Tibial nerve (tissue), 4 donors: ENCODE measurements at regions not wholly inside any gene's neighbourhood (a gene's known extent, or its start where the extent isn't known, plus 50 kb on each side); places are given as distances from the start of the nearest gene placed in this dataset.

Experiments
- DNase-seq, 2 donors: peaks; one replicate each; pipeline ENCODE4 v3.0.0-alpha.2; 2019; ENCODE audit warnings: low spot score in 2 of 2
- H3K27ac ChIP-seq, 4 donors: fragments of 200-600 bp; sonication (generic) in 3 of 4; one replicate each; pipeline ENCODE4 v1.5.1; 2017 to 2019; ENCODE audit warnings: mild to moderate bottlenecking in 1 of 4
- H3K27me3 ChIP-seq, 2 donors: fragments of 200-600 bp; sonication (generic) in 1 of 2; one replicate each; pipeline versions ENCODE4 v1.5.1 to v1.6.0; 2017 to 2019
- H3K36me3 ChIP-seq, 3 donors: fragments of 200-600 bp; sonication (generic); one replicate each; pipeline ENCODE4 v1.5.1; 2018 to 2019
- H3K4me1 ChIP-seq, 4 donors: fragments of 200-600 bp; sonication (generic) in 3 of 4; one replicate each; pipeline ENCODE4 v1.5.1; 2017 to 2019
- H3K4me3 ChIP-seq, 4 donors: fragments of 200-600 bp; sonication (generic) in 3 of 4; one replicate each; pipeline ENCODE4 v1.5.1; 2017 to 2019; ENCODE audit warnings: mild to moderate bottlenecking in 1 of 4, moderate library complexity in 1 of 4
- H3K9me3 ChIP-seq, 4 donors: fragments of 200-600 bp; sonication (generic) in 3 of 4; one replicate each; pipeline ENCODE4 v1.5.1; 2017 to 2019
- EP300 ChIP-seq, 2 donors: sonication (generic); formaldehyde crosslinking; IDR thresholded peaks; one replicate each; pipeline ENCODE4 v1.6.1; 2017; ENCODE audit warnings: antibody characterized with exemption in 2 of 2, mild to moderate bottlenecking in 1 of 2
- POLR2A ChIP-seq, 2 donors: fragments of 450-650 bp; IDR thresholded peaks; one replicate each; pipeline ENCODE4 v1.6.1; 2017; ENCODE audit warnings: antibody characterized with exemption in 2 of 2, mild to moderate bottlenecking in 2 of 2, moderate library complexity in 2 of 2
- WGBS, 2 donors: methylation state at CpG; one replicate each; pipeline ENCODE4 v1.1.5; 2018; 5-methylcytosine and 5-hydroxymethylcytosine counted together
- TF ChIP-seq, protein P1 (sequence below), 5 experiments: fragments of 200-600 bp in 3 of 5; fragments of 450-650 bp in 2 of 5; sonication (generic) in 3 of 5; IDR thresholded peaks; one replicate each; pipeline ENCODE4 v1.5.1; 2016 to 2019; ENCODE audit warnings: antibody characterized with exemption in 5 of 5, mild to moderate bottlenecking in 3 of 5, moderate library complexity in 2 of 5

DNA sequence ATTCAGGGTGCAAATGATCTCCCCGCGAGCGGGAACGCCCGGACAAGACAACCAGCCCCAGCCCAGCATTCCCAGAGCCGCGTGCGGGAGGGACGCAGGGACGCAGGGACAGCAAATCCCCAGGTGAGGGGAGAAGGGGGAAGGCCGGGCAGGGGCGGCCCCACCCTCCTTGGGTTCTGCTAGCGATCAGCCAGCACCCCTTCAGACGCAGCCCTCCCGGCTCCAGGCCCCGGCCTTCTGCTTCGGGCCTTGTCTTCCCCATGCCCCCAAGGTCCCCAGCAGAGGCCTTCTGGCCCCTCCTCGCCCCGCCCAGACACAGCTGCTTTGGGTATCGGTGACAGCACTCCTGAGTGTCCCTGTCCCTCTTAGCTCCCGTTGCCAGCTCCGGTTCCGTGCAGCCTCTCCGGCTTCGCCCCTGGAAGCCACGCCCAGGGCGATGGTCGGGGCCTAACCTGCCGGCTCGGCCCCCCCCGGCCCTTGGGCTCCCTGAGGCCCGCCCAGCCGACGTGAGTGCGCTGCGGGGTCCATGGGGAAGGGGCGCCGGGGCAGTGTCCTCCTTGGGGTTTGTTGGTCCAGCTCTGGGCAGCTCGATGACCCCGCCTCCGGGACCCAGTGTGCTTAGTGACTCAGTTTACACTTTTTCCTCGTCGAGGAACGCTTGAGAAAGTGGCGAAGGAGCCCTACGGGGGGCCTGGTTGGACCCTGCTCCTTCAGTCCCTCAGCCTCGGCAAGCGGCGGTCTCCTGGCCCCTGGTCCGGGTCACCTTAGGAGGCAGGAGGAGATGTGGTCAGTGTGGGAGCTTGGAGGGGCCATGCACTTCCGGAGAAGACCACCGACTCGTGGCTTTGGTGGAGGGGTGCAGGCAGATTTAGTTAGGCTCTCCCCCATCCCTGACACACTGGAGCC is 50.5 kb upstream of the AMZ2 start:
- no peaks in the 10 kb centered on the region for H3K9me3 ChIP-seq
- peak overlapping the region in 3 of 4 donors; percentile 28 to 42 (median 32) for H3K4me3 ChIP-seq
- H3K27me3 ChIP-seq: peaks cover 0 to 65% of the 10 kb centered on the region in 2 donors
- DNase-seq: no peak
- no peaks in the 10 kb centered on the region for H3K36me3 ChIP-seq
- H3K4me1 ChIP-seq: peaks cover 0 to 56% (median 46%) of the 10 kb centered on the region in 4 donors
- TF ChIP-seq POLR2A (IDR thresholded peaks at IDR 0.05) (no peak), EP300 (IDR thresholded peaks at IDR 0.05) (no peak)
- TF ChIP-seq, protein P1, sequence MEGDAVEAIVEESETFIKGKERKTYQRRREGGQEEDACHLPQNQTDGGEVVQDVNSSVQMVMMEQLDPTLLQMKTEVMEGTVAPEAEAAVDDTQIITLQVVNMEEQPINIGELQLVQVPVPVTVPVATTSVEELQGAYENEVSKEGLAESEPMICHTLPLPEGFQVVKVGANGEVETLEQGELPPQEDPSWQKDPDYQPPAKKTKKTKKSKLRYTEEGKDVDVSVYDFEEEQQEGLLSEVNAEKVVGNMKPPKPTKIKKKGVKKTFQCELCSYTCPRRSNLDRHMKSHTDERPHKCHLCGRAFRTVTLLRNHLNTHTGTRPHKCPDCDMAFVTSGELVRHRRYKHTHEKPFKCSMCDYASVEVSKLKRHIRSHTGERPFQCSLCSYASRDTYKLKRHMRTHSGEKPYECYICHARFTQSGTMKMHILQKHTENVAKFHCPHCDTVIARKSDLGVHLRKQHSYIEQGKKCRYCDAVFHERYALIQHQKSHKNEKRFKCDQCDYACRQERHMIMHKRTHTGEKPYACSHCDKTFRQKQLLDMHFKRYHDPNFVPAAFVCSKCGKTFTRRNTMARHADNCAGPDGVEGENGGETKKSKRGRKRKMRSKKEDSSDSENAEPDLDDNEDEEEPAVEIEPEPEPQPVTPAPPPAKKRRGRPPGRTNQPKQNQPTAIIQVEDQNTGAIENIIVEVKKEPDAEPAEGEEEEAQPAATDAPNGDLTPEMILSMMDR (IDR thresholded peaks at IDR 0.05): no peak
- 0 to 4% methylated on average over 16 to 43 of the region's 53 CpGs for WGBS, 2 donors
- H3K27ac ChIP-seq: no peak overlapping the region

DNA sequence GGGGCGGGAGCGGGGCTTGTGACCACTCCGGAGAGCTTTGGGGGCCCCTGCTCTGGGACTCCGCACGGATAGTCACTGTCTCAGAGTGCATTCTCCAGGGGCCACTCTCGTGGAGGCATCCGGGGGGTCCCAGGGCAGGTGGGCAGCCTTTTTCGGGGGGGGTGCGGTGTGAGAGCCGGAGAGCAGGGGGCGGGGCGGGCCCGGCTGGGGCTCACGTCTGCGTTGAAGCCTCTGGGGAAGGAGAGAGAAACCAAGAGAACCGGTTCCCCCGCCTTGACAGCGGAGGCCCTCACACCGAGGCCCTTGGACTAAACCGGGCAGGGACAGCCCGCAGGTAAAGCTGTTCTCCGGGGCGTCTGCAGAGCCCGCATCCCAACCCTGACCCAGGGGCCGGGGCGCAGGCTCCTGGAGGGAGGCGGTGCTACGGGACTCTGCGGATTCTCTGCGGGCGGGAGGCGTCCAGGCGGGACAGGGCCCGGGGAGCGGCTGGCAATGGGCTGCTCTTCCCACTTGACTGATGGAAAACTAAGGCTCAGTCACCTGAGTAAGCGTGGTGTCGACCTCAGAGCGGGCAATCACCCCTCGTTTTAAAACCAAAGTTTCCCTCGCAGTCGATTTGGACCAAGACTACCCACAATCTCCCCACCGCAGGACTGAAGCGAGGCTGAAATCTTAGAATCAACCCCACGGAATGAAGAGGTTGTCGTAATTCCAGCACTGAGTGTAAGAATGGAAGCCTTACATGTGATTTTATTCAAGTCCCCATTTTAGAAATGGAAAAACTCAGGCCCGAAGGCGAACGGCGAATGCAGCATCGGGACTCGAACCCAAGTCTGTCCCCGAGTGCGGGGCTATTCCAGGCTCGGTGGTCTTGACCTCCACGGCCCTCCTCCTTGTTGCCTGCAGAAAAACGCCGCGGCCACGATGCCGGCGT is 49.6 kb upstream of the AMZ2 start:
- 6 to 9% methylated on average over 49 to 53 of the region's 61 CpGs for WGBS, 2 donors

More for the DNA sequence above, 49.6 kb upstream of the AMZ2 start:
- H3K36me3 ChIP-seq: no peaks in the 10 kb centered on the region
- no peak overlapping the region for H3K27ac ChIP-seq
- peaks cover 0 to 65% of the 10 kb centered on the region in 2 donors for H3K27me3 ChIP-seq
- H3K4me3 ChIP-seq: peak overlapping the region in 2 of 4 donors; percentile 32 to 42
- TF ChIP-seq EP300 (IDR thresholded peaks at IDR 0.05) (no peak), POLR2A (IDR thresholded peaks at IDR 0.05) (no peak)
- TF ChIP-seq, protein P1 (IDR thresholded peaks at IDR 0.05): no peak
- H3K4me1 ChIP-seq: peaks cover 0 to 56% (median 46%) of the 10 kb centered on the region in 4 donors
- DNase-seq: no peak
- no peaks in the 10 kb centered on the region for H3K9me3 ChIP-seq
